ENCODE measurements at regions not wholly inside any gene's neighbourhood (a gene's known extent, or its start where the extent isn't known, plus 50 kb on each side); places are given as distances from the start of the nearest gene placed in this dataset.
"Not testable (repeated sequence)": the region's sequence is repeated elsewhere in the genome, so short reads cannot be mapped to it uniquely, and the experiment has no call there.

DNA sequence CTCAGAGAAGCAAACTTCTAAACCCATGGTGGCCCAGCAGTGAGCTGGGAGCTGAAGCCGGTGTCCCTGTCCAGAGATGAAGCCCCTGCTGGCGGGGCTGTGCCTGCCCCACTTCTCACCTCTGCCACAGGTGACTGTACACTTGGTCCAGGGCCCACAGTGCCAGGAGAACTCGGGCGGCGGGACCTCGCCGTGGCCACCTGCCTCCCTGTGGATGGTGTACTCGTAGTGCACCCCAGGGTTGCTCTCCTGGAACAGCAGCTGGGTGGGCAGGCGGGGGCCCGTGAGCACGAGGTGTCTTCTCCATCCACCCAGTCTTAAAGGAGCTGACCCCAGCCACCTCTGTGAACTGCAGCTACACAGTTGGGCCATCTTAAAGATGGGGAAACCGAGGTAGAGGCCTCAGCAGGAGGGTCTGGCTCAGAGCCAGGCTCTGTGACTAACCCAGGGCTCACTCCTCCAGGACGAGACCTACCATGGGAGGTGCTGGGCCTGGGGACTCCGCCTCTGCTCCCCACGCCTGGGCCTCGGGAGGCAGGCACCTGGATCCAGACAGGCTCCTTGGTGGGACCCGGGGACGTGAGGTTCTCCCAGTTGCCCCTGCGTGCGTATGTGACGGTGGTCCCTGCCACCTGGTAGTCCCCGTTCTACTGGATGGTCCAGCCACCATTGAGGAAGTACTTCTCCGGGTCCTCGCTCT lies 113.1 kb upstream of the AKAP13 start:
- DNase-seq: not testable (repeated sequence)

- DNase-seq: no peak
Observed at GRCh38 chr15:85274315-85275050, 105.9 kb upstream of the AKAP13 start.

DNA sequence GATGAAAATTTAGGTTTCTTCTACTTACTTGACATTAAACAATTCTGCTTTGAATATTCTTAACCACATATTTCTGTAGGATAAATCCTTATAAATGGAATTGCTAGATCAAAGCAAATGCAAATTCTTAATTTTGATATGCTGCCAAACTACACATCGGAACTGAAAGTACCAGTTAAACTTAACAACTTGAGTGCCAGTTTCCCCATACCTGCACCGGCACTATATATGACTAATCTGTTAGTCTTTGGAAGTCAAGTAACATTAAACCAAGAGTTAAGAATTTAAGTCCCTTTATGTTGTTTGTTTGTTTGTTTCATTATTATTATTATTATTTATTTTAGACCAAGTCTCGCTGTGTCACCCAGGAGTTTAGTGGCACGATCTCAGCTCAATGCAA lies 103.9 kb upstream of the AKAP13 start:
- no peak for DNase-seq

DNA sequence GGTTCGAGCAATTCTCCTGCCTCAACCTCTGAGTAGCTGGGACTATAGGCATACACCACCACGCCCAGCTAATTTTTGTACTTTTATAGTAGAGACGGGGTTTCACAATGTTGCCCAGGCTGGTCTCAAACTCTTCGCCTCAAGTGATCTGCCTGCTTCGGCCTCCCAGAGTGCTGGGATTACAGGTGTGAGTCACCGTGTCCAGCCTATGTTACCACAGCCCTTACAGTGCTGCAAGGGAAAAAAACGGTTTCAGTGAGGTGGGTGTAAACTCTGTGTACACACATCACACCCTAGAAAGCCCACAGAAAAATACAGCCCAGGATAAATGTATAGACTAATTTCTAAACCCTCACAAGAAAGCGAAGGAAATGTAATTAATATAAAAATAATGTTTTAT lies 103.5 kb upstream of the AKAP13 start:
- DNase-seq: no peak

DNA sequence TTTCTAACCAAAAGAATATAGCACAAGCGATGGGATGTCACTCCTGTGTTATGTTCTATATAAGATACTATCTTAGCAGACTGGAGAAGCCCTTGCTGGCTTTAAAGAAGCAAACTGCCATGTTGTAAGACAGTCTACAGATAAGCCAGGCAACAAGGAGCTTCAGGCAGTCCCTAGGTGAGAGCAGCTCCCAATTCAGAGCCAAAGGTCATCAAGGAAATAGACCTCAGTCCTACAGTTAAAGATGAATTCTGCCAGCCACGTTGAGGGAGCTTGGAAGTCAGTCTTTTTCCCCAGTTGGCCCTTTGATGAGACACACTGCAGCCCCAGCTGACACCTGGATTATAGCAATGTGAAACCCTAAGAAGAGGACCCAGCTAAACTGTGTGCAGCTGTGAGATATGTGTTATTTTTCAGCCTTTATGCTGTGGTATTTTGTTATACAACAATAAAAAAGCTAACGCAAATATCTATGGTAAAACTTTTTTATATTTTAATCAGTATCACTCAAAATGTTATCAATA lies 102.5 kb upstream of the AKAP13 start:
- DNase-seq: no peak

- DNase-seq: no peak
Observed at GRCh38 chr15:85280203-85280602, 100.2 kb upstream of the AKAP13 start.

DNA sequence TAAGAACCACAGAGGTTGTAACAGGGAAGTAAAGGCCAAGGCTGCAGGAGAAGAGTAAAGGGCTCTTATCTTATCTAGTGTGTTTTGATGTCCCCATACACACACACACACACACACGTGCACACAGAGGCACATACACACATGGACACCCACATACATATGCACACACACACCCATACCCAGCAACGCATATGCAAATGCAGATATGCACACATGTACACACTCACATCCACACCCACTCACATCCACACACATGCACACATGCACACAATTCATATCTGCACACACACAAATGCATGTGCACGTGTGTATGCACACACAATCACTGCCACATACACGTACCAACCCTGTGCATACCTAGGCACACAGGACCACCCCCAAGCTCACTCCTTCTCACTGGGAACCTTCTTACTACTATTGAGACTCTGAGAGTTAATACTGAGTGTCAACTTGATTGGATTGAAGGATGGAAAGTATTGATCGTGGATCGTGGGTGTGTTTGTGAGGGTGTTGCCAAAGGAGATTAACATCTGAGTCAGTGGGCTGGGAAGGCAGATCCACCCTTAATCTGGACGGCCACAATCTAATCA lies 99.0 kb upstream of the AKAP13 start:
- DNase-seq: no peak

GRCh38 chr15:85282504-85283115 lies 97.8 kb upstream of the AKAP13 start:
- DNase-seq: no peak

GRCh38 chr15:85283815-85284214 lies 96.6 kb upstream of the AKAP13 start:
- DNase-seq: not testable (repeated sequence)

DNA sequence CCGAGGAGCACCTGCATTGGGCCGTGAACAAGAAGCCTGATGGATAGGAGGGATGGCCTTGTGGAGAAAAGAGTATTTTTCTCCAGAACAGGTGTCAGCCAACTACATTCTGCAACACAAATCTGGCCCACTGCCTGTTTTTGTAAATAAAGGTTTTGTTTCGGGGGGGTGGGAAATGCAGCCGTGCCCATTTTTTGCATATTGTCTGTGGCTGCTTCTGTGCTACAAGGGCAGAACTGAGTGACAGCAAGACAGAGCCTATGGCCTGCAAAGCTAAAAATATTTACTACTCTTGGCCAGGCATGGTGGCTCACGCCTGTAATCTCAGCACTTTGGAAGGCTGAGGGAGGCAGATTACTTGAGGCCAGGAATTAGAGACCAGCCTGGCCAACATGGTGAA lies 95.9 kb upstream of the AKAP13 start:
- DNase-seq: no peak

GRCh38 chr15:85289677-85290365 lies 90.6 kb upstream of the AKAP13 start:
- peak; percentile 22 for DNase-seq

DNA sequence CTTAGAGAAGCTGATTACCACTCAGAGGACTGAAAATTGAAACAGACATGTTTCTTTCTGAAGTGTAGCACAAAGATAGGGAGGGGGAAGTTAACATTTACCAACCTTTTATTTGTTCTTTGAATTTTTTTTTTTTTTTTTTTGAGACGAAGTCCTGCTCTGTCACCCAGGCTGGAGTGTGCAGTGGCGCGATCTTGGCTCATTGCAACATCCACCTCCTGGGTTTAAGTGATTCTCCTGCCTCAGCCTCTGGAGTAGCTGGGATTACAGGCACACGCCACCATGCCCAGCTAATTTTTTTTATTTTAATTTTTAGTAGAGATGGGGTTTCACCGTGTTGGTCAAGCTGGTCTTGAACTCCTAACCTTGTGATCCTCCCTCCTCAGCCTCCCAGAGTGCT lies 87.8 kb upstream of the AKAP13 start:
- not testable (repeated sequence) for DNase-seq

DNA sequence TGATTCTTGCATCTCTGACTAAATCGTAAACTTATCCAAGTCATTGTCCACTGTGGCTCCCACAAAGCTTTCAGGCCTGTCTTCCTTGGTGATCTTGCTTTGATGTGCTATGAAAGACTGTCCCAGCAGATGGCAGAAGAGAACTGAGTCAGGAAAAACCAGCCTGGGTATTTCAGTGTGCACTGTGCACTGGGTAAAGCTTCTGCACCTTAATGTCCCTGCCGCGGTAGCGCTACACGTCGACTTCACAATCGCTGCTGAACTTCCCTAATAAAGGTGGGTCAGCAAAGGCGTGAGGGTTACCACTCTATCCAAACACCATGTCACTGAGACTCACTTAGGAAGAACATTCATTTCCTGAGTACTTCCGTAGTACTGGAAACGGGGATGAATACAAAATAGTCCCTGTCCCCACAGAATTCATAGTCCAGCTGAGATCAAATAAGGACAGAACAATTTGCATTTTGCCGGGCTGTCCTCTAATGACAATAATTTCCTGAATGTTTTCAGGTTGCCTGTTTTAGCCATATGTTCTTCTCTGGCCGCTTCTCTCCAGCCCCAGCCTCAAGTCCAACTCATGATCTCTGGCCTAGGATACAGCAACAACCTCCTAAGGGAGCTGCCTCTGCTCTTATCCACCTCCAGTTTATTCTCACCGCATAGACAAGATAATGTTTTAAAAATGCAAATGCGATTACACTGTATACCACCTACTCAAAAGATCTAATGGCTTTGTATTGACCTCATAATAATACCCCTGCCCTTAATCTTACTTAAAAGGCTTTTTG lies 83.6 kb upstream of the AKAP13 start:
- peak; percentile 15 for DNase-seq

- DNase-seq: no peak
Observed at GRCh38 chr15:85297537-85297936, 82.9 kb upstream of the AKAP13 start.

DNA sequence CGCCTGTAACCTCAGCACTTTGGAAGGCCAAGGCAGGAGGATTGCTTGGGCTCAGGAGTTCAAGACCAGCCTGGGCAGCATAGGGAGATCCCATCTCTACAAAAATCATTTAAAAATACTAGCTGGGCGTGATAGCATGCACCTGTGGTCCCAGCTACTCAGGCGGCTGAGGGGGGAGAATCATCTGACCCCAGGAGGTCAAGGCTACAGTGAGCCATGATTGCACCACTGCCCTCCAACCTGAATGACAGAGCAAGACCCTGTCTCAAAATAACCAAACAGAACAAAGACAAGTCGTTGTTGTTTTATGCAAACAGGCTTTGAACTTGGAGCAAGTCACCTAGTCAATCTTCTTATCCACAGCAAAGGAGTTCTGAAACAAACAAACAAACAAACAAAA lies 82.0 kb upstream of the AKAP13 start:
- no peak for DNase-seq

DNA sequence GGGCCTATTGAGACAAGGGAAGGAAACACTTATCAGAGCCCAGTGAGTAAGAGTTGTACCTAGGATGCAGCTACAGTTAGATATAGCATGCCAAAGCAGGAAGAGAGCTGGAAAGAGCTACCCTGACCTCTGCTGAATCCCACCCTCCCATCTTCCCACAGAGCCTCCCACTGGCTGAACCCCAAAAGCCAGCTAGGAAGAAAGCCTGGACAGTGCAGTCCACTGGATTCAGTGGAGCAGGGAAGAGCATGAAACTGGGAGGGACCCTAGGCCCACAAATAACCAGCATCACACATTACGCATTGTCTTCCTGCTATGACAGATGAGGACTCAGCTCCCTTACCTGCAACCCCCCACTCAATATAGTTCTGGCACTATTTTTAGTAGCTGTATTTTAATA lies 81.5 kb upstream of the AKAP13 start:
- DNase-seq: no peak

DNA sequence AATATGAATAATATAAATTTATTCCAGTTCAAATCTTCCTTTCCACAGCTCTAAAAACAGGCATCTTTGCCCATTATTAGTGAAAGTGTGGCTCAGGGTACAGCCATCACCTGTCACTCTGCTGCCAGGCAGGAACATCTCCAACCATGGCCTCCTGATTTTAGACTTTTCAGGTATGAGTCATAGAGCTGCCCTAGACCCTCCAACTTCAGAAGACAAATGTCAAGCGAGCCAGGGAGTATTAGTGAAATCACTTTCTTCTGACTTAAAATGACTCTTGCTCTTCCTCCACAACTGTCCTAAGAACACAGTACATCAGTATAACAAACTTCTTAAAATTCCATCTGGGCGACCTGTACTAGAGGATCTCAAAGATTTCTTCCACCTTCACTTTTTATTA lies 78.1 kb upstream of the AKAP13 start:
- DNase-seq: no peak

- no peak for DNase-seq
Observed at GRCh38 chr15:85305050-85305449, 75.4 kb upstream of the AKAP13 start.

GRCh38 chr15:85306946-85307686 lies 73.3 kb upstream of the AKAP13 start:
- DNase-seq: no peak

DNA sequence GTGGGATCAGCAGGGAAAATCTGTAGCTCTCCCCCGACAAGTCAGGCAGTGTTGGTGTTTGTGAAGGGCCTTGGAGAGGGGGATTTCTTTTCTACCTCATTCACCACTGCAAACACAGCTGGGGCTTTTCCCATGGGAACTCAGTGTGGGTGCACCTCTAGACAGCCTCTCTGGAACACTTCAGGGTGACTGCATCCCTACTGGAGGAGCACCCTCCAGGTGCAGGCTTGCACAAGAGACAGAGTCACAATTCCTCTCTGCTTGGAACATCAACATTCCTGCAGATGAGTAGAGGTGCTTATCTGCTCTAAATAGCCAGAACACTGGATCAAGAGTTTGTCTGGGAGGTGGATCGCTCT lies 72.7 kb upstream of the AKAP13 start:
- no peak for DNase-seq

- no peak for DNase-seq
Observed at GRCh38 chr15:85311647-85312046, 68.8 kb upstream of the AKAP13 start.

- DNase-seq: no peak
Observed at GRCh38 chr15:85312486-85312885, 67.9 kb upstream of the AKAP13 start.

Measured in NCI-H2029 treated with DMSO at 0.1 percent for 48 hours (cell line).